TTC549 (cell line): ENCODE measurements at regions not wholly inside any gene's neighbourhood (a gene's known extent, or its start where the extent isn't known, plus 50 kb on each side); places are given as distances from the start of the nearest gene placed in this dataset.
"Not testable (repeated sequence)": the region's sequence is repeated elsewhere in the genome, so short reads cannot be mapped to it uniquely, and the experiment has no call there.

Experiments used
- FAIRE-seq: peaks from 2 replicates; lab custom pipeline; 2012; peaks lifted over from hg19 to GRCh38; lab: Jason Lieb, UNC

GRCh38 chr1:68675336-68675735, 178.5 kb upstream of the DEPDC1 start:
- no peak for FAIRE-seq

- no peak for FAIRE-seq
These were observed 180.9 kb upstream of the DEPDC1 start for GRCh38 chr1:68677684-68678351.

GRCh38 chr1:68696221-68696620, 199.3 kb upstream of the DEPDC1 start:
- FAIRE-seq, result no peak

GRCh38 chr1:68703921-68704354, 207.1 kb upstream of the DEPDC1 start:
- FAIRE-seq, result no peak

- no peak for FAIRE-seq
These were observed 208.0 kb upstream of the DEPDC1 start for GRCh38 chr1:68704800-68705443.

GRCh38 chr1:68705466-68705865, 208.6 kb upstream of the DEPDC1 start:
- no peak for FAIRE-seq

GRCh38 chr1:68706639-68707317, 209.9 kb upstream of the DEPDC1 start:
- no peak for FAIRE-seq

GRCh38 chr1:68717330-68717729, 220.4 kb upstream of the DEPDC1 start:
- FAIRE-seq, result no peak

- FAIRE-seq, result no peak
These were observed 223.6 kb upstream of the DEPDC1 start for GRCh38 chr1:68720476-68720875.

GRCh38 chr1:68723791-68724190, 226.9 kb upstream of the DEPDC1 start:
- no peak for FAIRE-seq

GRCh38 chr1:68725001-68725752, 228.3 kb upstream of the DEPDC1 start:
- FAIRE-seq, result no peak

GRCh38 chr1:68739486-68739885, 242.6 kb upstream of the DEPDC1 start:
- not testable (repeated sequence) for FAIRE-seq

- FAIRE-seq, result no peak
These were observed 248.1 kb upstream of the DEPDC1 start for GRCh38 chr1:68745011-68745410.

GRCh38 chr1:68745451-68745850, 248.6 kb upstream of the DEPDC1 start:
- no peak for FAIRE-seq

- no peak for FAIRE-seq
These were observed 249.5 kb upstream of the DEPDC1 start for GRCh38 chr1:68746378-68746777.

GRCh38 chr1:68751723-68752122, 254.8 kb upstream of the DEPDC1 start:
- no peak for FAIRE-seq

- no peak for FAIRE-seq
These were observed 261.9 kb upstream of the DEPDC1 start for GRCh38 chr1:68758666-68759209.

GRCh38 chr1:68767941-68768340, 271.1 kb upstream of the DEPDC1 start:
- no peak for FAIRE-seq

- FAIRE-seq, result no peak
These were observed 273.9 kb upstream of the DEPDC1 start for GRCh38 chr1:68770817-68771216.

- FAIRE-seq, result no peak
These were observed 281.0 kb upstream of the DEPDC1 start for GRCh38 chr1:68777851-68778250.

- FAIRE-seq, result not testable (repeated sequence)
These were observed 283.0 kb upstream of the DEPDC1 start for GRCh38 chr1:68779841-68780240.

GRCh38 chr1:68780919-68781318, 284.0 kb upstream of the DEPDC1 start:
- FAIRE-seq, result no peak
